Sigmoid colon (tissue), 4 donors: ENCODE measurements at regions not wholly inside any gene's neighbourhood (a gene's known extent, or its start where the extent isn't known, plus 50 kb on each side); places are given as distances from the start of the nearest gene placed in this dataset.

Experiments
- CTCF ChIP-seq, 4 experiments: fragments of 450-650 bp in 3 of 4; fragments of 200-600 bp in 1 of 4; IDR thresholded peaks; one replicate each; pipeline ENCODE4 v1.5.1; 2016 to 2019; ENCODE audit warnings: antibody characterized with exemption in 4 of 4, mild to moderate bottlenecking in 3 of 4, moderate library complexity in 2 of 4
- EP300 ChIP-seq, 4 donors: sonication (generic); formaldehyde crosslinking; IDR thresholded peaks; one replicate each; pipeline ENCODE4 v1.6.1; 2017; ENCODE audit warnings: antibody characterized with exemption in 4 of 4
- POLR2A ChIP-seq, 2 donors: fragments of 450-650 bp; IDR thresholded peaks; one replicate each; pipeline ENCODE4 v1.6.1; 2016; ENCODE audit warnings: antibody characterized with exemption in 2 of 2, mild to moderate bottlenecking in 2 of 2, moderate library complexity in 2 of 2
- POLR2AphosphoS5 ChIP-seq, 4 donors: sonication (generic); formaldehyde crosslinking; IDR thresholded peaks; one replicate each; pipeline ENCODE4 v1.6.1; 2017; ENCODE audit warnings: antibody characterized with exemption in 4 of 4

GRCh38 chr1:233480198-233480597 is 133.7 kb upstream of the KCNK1 start:
- TF ChIP-seq CTCF (IDR thresholded peaks at IDR 0.05) (no peak), POLR2AphosphoS5 (IDR thresholded peaks at IDR 0.05) (no peak), POLR2A (IDR thresholded peaks at IDR 0.05) (no peak), EP300 (IDR thresholded peaks at IDR 0.05) (no peak)
